OCI-LY1 (cell line): ENCODE measurements at regions not wholly inside any gene's neighbourhood (a gene's known extent, or its start where the extent isn't known, plus 50 kb on each side); places are given as distances from the start of the nearest gene placed in this dataset.

Source experiments
- H2AFZ ChIP-seq: fragments of 200-600 bp; sonication (generic), shearing (Covaris generic); 2 replicates; pipeline ENCODE4 v1.6.0; 2014; ENCODE audit warnings: antibody characterized with exemption, mild to moderate bottlenecking, low read length
- H3F3A ChIP-seq: fragments of 200-600 bp; sonication (generic), shearing (Covaris generic); 2 replicates; pipeline ENCODE4 v1.6.0; 2014; ENCODE audit warnings: mild to moderate bottlenecking, antibody characterized with exemption, low read length, moderate library complexity; ENCODE audit not compliant: insufficient read depth
- H3K27ac ChIP-seq: fragments of 200-600 bp; sonication (generic); 2 replicates; pipeline ENCODE4 v1.5.1; 2014; ENCODE audit warnings: low read length, mixed run types, mild to moderate bottlenecking, low read depth; ENCODE audit not compliant: poor library complexity, severe bottlenecking
- H3K27me3 ChIP-seq: fragments of 200-600 bp; sonication (generic); 2 replicates; pipeline ENCODE4 v1.6.0; 2014; ENCODE audit warnings: antibody characterized with exemption, mild to moderate bottlenecking, low read length, moderate library complexity; ENCODE audit not compliant: insufficient read depth
- H3K36me3 ChIP-seq: fragments of 200-600 bp; sonication (generic); 2 replicates; pipeline ENCODE4 v1.6.1; 2014; ENCODE audit warnings: mild to moderate bottlenecking, antibody characterized with exemption, low read length, moderate library complexity, mixed read lengths; ENCODE audit not compliant: insufficient read depth
- H3K4me1 ChIP-seq: fragments of 200-600 bp; sonication (generic); 2 replicates; pipeline ENCODE4 v1.5.1; 2014; ENCODE audit warnings: mild to moderate bottlenecking, low read length, moderate library complexity; ENCODE audit not compliant: insufficient read depth, severe bottlenecking
- H3K4me2 ChIP-seq: fragments of 200-600 bp; sonication (generic), shearing (Covaris generic); 2 replicates; pipeline ENCODE4 v1.6.1; 2014; ENCODE audit warnings: low read length
- H3K4me3 ChIP-seq: fragments of 200-600 bp; sonication (generic); 2 replicates; pipeline ENCODE4 v1.5.1; 2014; ENCODE audit warnings: low read length, low read depth, mild to moderate bottlenecking, mixed read lengths; ENCODE audit not compliant: poor library complexity, severe bottlenecking
- H3K79me2 ChIP-seq: fragments of 200-600 bp; shearing (Covaris generic); 2 replicates; pipeline ENCODE4 v1.6.1; 2016; ENCODE audit warnings: mixed run types, low read length, mixed read lengths; ENCODE audit not compliant: insufficient read depth
- H3K9ac ChIP-seq: fragments of 200-600 bp; sonication (generic), shearing (Covaris generic); 2 replicates; pipeline ENCODE4 v1.6.1; 2014; ENCODE audit warnings: mild to moderate bottlenecking, low read length, mixed read lengths
- H3K9me2 ChIP-seq: fragments of 200-600 bp; sonication (generic), shearing (Covaris generic); 2 replicates; pipeline ENCODE4 v1.6.1; 2014; ENCODE audit warnings: low read depth, mild to moderate bottlenecking, low read length, mixed read lengths
- H3K9me3 ChIP-seq: fragments of 200-600 bp; shearing (Covaris generic); 2 replicates; pipeline ENCODE4 v1.6.1; 2014; ENCODE audit warnings: low read length, mixed read lengths
- H4K20me1 ChIP-seq: fragments of 200-600 bp; sonication (generic), shearing (Covaris generic); 2 replicates; pipeline ENCODE4 v1.6.0; 2016; ENCODE audit warnings: mild to moderate bottlenecking, low read length; ENCODE audit not compliant: insufficient read depth
- CTCF ChIP-seq: fragments of 200-600 bp; sonication (generic), shearing (Covaris generic); IDR thresholded peaks from 2 replicates; pipeline ENCODE4 v1.5.1; 2017; ENCODE audit warnings: mild to moderate bottlenecking, antibody characterized with exemption, low read length, moderate library complexity, mixed read lengths
- EZH2 ChIP-seq: fragments of 200-600 bp; sonication (generic), shearing (Covaris generic); IDR thresholded peaks from 2 replicates; pipeline ENCODE4 v1.8.0; 2017; ENCODE audit warnings: borderline replicate concordance, mixed run types, mild to moderate bottlenecking, antibody characterized with exemption, low read length, moderate library complexity, mixed read lengths

- Histone ChIP-seq H3K9me2 (no peaks in the 10 kb centered on the region), H3F3A (no peaks in the 10 kb centered on the region), H3K4me3 (no peak overlapping the region), H3K79me2 (no peaks in the 10 kb centered on the region), H3K27me3 (0 out of 2 replicates have a peak, but pooled peaks cover 5% of the 10 kb centered on the region), H2AFZ (no peak overlapping the region), H3K27ac (no peak overlapping the region), H3K4me1 (peaks cover 11% of the 10 kb centered on the region), H3K4me2 (no peak overlapping the region), H3K9ac (no peak overlapping the region), H3K36me3 (no peaks in the 10 kb centered on the region), H3K9me3 (no peaks in the 10 kb centered on the region), H4K20me1 (no peaks in the 10 kb centered on the region)
- TF ChIP-seq CTCF (no peak), EZH2 (no peak)
These were observed 1336.2 kb downstream of the BRD1 start for GRCh38 chr22:48491451-48491941.

- Histone ChIP-seq H3K9ac (no peak overlapping the region), H3K36me3 (no peaks in the 10 kb centered on the region), H3K27me3 (0 out of 2 replicates have a peak, but pooled peaks cover 5% of the 10 kb centered on the region), H3K79me2 (no peaks in the 10 kb centered on the region), H3K27ac (no peak overlapping the region), H2AFZ (no peak overlapping the region), H3K9me3 (no peaks in the 10 kb centered on the region), H3K9me2 (no peaks in the 10 kb centered on the region), H4K20me1 (no peaks in the 10 kb centered on the region), H3K4me1 (peaks cover 11% of the 10 kb centered on the region), H3F3A (no peaks in the 10 kb centered on the region), H3K4me3 (no peak overlapping the region), H3K4me2 (no peak overlapping the region)
- TF ChIP-seq EZH2, result no peak
- TF ChIP-seq CTCF, result no peak
These were observed 1336.9 kb downstream of the BRD1 start for GRCh38 chr22:48490500-48491411.

- peaks cover 11% of the 10 kb centered on the region for H3K4me1 ChIP-seq
- no peak overlapping the region for H3K9ac ChIP-seq
- H3K9me3 ChIP-seq, result no peaks in the 10 kb centered on the region
- H3K27ac ChIP-seq, result no peak overlapping the region
- no peaks in the 10 kb centered on the region for H3K27me3 ChIP-seq
- no peak overlapping the region for H2AFZ ChIP-seq
- H3K4me2 ChIP-seq, result no peak overlapping the region
- TF ChIP-seq EZH2, result no peak
- no peak for TF ChIP-seq CTCF
- no peak overlapping the region for H3K4me3 ChIP-seq
- no peaks in the 10 kb centered on the region for H3K36me3 ChIP-seq
- no peaks in the 10 kb centered on the region for H4K20me1 ChIP-seq
- no peaks in the 10 kb centered on the region for H3K79me2 ChIP-seq
- H3F3A ChIP-seq, result no peaks in the 10 kb centered on the region
- no peaks in the 10 kb centered on the region for H3K9me2 ChIP-seq
These were observed 1337.8 kb downstream of the BRD1 start for GRCh38 chr22:48489551-48490499.
